ENCODE measurements at regions not wholly inside any gene's neighbourhood (a gene's known extent, or its start where the extent isn't known, plus 50 kb on each side); places are given as distances from the start of the nearest gene placed in this dataset.

GRCh38 chr20:48164566-48165400 lies 379.5 kb upstream of the SULF2 start:
- Histone ChIP-seq H4K20me1 (ENCODE audit: insufficient read depth, low read length) (no peaks in the 10 kb centered on the region), H3K27ac (ENCODE audit: extremely low read length, insufficient read depth, low read length) (no peak overlapping the region), H3K79me2 (ENCODE audit: insufficient read depth, low read length) (no peaks in the 10 kb centered on the region), H3K9me3 (ENCODE audit: low read length) (no peaks in the 10 kb centered on the region), H3K4me2 (ENCODE audit: low read depth, low read length) (no peak overlapping the region), H3K36me3 (replicated peaks in 1 of 2; ENCODE audit: control insufficient read depth in 1 of 2, insufficient read depth in 2 of 2, low read length in 2 of 2) (no peaks in the 10 kb centered on the region), H3K9ac (ENCODE audit: insufficient read depth, low read depth, low read length) (no peak overlapping the region), H3K4me1 (ENCODE audit: insufficient read depth, low read length) (peaks cover 18% of the 10 kb centered on the region; the same call in 1 of the 2 replicates), H2AFZ (ENCODE audit: low read length) (no peak overlapping the region), H3K27me3 (ENCODE audit: control insufficient read depth in 1 of 2, insufficient read depth in 2 of 2, low read length in 2 of 2) (no peaks in the 10 kb centered on the region; a peak in 1 of 5 replicates), H3K4me3 (replicated peaks in 1 of 3; ENCODE audit: insufficient read depth in 1 of 3, low read depth in 2 of 3, low read length in 3 of 3) (no peak overlapping the region)
- ChIA-PET CTCF (ENCODE audit: low intra/inter-chr PET ratio, low total read pairs) (no interaction called here), POLR2A (no interaction called here)
- DNase-seq (ENCODE audit: low spot score): no peak
- TF ChIP-seq MYPOP (CRISPR knock-in tag; IDR thresholded peaks at IDR 0.05): no peak
- TF ChIP-seq KAT2B (IDR thresholded peaks at IDR 0.05; ENCODE audit: borderline replicate concordance, low read depth, low read length): no peak
- no peak for TF ChIP-seq ZNF891 (CRISPR knock-in tag; IDR thresholded peaks at IDR 0.05)
- TF ChIP-seq ZKSCAN1 (IDR thresholded peaks at IDR 0.05; ENCODE audit: low read length): peak; percentile 63; the same call in 1 of the 2 replicates
- no peak for TF ChIP-seq DRAP1 (CRISPR knock-in tag; IDR thresholded peaks at IDR 0.05)
- FAIRE-seq: peak; percentile 30
- intact Hi-C loops (cut with micrococcal nuclease; ENCODE audit: unreplicated experiment): no loop called here
- in situ Hi-C loops (cut with HindIII; ENCODE audit: extremely low pct_ligation_motif_present, low pct_unique_long_range_greater_than_20kb): no loop called here
- no TSS peak for BruUV-seq (replicated peaks)
- no peak for ATAC-seq
- WGBS (ENCODE audit: low lambda C conversion rate): 45% methylated on average over 17 of the region's 17 CpGs

- DNase-seq (ENCODE audit: low spot score) (no peak), ATAC-seq (no peak), FAIRE-seq (peak; percentile 56)
- H2AFZ ChIP-seq (ENCODE audit: low read length): no peak overlapping the region
- no peaks in the 10 kb centered on the region for H3K36me3 ChIP-seq (replicated peaks in 1 of 2; ENCODE audit: control insufficient read depth in 1 of 2, insufficient read depth in 2 of 2, low read length in 2 of 2)
- no peak overlapping the region for H3K4me2 ChIP-seq (ENCODE audit: low read depth, low read length)
- no peak overlapping the region for H3K4me3 ChIP-seq (replicated peaks in 1 of 3; ENCODE audit: insufficient read depth in 1 of 3, low read depth in 2 of 3, low read length in 3 of 3)
- no peaks in the 10 kb centered on the region; a peak in 1 of 5 replicates for H3K27me3 ChIP-seq (ENCODE audit: control insufficient read depth in 1 of 2, insufficient read depth in 2 of 2, low read length in 2 of 2)
- POLR2A ChIA-PET: no interaction called here
- intact Hi-C loops (cut with micrococcal nuclease; ENCODE audit: unreplicated experiment): no loop called here
- H3K79me2 ChIP-seq (ENCODE audit: insufficient read depth, low read length): no peaks in the 10 kb centered on the region
- 34% methylated on average over 7 of the region's 7 CpGs for WGBS (ENCODE audit: low lambda C conversion rate)
- CTCF ChIA-PET (ENCODE audit: low intra/inter-chr PET ratio, low total read pairs): no interaction called here
- no TSS peak for BruUV-seq (replicated peaks)
- peaks cover 18% of the 10 kb centered on the region; the same call in 1 of the 2 replicates for H3K4me1 ChIP-seq (ENCODE audit: insufficient read depth, low read length)
- no peaks in the 10 kb centered on the region for H4K20me1 ChIP-seq (ENCODE audit: insufficient read depth, low read length)
- H3K9me3 ChIP-seq (ENCODE audit: low read length): no peaks in the 10 kb centered on the region
- H3K9ac ChIP-seq (ENCODE audit: insufficient read depth, low read depth, low read length): no peak overlapping the region
- H3K27ac ChIP-seq (ENCODE audit: extremely low read length, insufficient read depth, low read length): no peak overlapping the region
- in situ Hi-C loops (cut with HindIII; ENCODE audit: extremely low pct_ligation_motif_present, low pct_unique_long_range_greater_than_20kb): no loop called here
- TF ChIP-seq ZSCAN21 (CRISPR knock-in tag; IDR thresholded peaks at IDR 0.05; ENCODE audit: borderline replicate concordance) (no peak), FOXP1 (IDR thresholded peaks at IDR 0.05) (peak; percentile 38), FOXP1 (CRISPR knock-in tag; IDR thresholded peaks at IDR 0.05) (no peak), STAT5B (CRISPR knock-in tag; IDR thresholded peaks at IDR 0.05) (no peak), ZNF367 (CRISPR knock-in tag; IDR thresholded peaks at IDR 0.05; ENCODE audit: borderline replicate concordance) (no peak), MNT (IDR thresholded peaks at IDR 0.05) (peak; percentile 68), ZNF567 (CRISPR knock-in tag; IDR thresholded peaks at IDR 0.05; ENCODE audit: borderline replicate concordance) (no peak), ZNF207 (IDR thresholded peaks at IDR 0.05; ENCODE audit: borderline replicate concordance) (peak; percentile 56; the same call in 1 of the 2 replicates), TFE3 (CRISPR knock-in tag; IDR thresholded peaks at IDR 0.05) (no peak)
Measured at GRCh38 chr20:48164034-48164433, 378.8 kb upstream of the SULF2 start.
